ENCODE measurements at regions not wholly inside any gene's neighbourhood (a gene's known extent, or its start where the extent isn't known, plus 50 kb on each side); places are given as distances from the start of the nearest gene placed in this dataset.

GRCh38 chr3:72272356-72272755 is 487.4 kb upstream of the PROK2 start:
- Mint-ChIP-seq H3K27me3 (ENCODE audit: unreplicated experiment) (no peaks in the 10 kb centered on the region), H3K4me1 (ENCODE audit: unreplicated experiment) (peaks cover 74% of the 10 kb centered on the region)
- DNase-seq (ENCODE audit: extremely low spot score, unreplicated experiment) = no peak

DNA sequence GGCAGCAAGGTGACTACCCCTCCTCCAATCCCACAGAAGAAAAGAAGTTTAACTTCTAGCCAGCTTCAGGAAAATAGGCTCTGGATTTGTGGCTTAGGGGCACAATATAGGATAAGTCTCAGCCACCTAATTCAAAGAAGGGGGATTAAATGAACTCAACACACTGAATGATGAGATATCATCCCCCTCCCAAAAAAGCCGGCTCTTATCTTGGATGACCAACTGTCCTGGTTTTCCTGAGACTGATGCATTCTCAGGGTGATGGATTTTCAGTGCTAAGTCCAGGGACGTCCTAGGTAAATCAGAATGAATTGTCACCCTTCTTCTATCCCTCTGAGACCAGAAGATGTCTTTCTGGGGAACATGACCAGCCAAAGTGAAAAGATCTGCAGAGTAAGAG is 487.0 kb upstream of the PROK2 start:
- no peak overlapping the region for H3K27ac Mint-ChIP-seq (ENCODE audit: unreplicated experiment)
- H3K9me3 Mint-ChIP-seq (ENCODE audit: unreplicated experiment) = no peaks in the 10 kb centered on the region
- no peak overlapping the region for H3K4me3 Mint-ChIP-seq (ENCODE audit: unreplicated experiment)
- H3K36me3 Mint-ChIP-seq (ENCODE audit: unreplicated experiment) = no peaks in the 10 kb centered on the region
- H3K4me1 Mint-ChIP-seq (ENCODE audit: unreplicated experiment) = peaks cover 74% of the 10 kb centered on the region
- no peak for TF ChIP-seq CTCF (IDR thresholded peaks at IDR 0.05)
- H3K27me3 Mint-ChIP-seq (ENCODE audit: unreplicated experiment) = no peaks in the 10 kb centered on the region
- DNase-seq (ENCODE audit: extremely low spot score, unreplicated experiment) = no peak

More at GRCh38 chr3:72272356-72272755, 487.4 kb upstream of the PROK2 start:
- no peak for TF ChIP-seq CTCF (IDR thresholded peaks at IDR 0.05)
- Mint-ChIP-seq H3K36me3 (ENCODE audit: unreplicated experiment) (no peaks in the 10 kb centered on the region), H3K27ac (ENCODE audit: unreplicated experiment) (no peak overlapping the region), H3K9me3 (ENCODE audit: unreplicated experiment) (no peaks in the 10 kb centered on the region), H3K4me3 (ENCODE audit: unreplicated experiment) (no peak overlapping the region)

DNA sequence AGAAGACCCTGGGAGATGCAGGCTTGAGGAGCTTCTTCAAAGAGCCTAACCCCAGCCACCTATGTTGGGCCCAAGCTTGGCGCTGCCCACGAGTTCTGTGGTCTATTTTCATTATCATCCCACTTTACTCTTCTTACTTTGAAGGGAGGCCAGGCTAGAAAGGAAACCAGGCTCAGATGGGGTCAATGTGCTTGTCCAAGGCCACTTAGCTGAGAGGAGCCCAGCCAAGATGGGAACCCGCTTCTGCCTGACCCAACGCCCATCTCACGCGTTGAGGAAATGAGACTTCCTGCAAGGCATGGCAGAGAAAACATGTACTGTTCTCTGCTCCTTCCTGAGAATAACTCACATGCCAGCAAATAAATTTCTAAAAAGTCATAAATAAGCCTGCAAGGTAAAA is 486.3 kb upstream of the PROK2 start:
- H3K9me3 Mint-ChIP-seq (ENCODE audit: unreplicated experiment) = no peaks in the 10 kb centered on the region
- H3K4me3 Mint-ChIP-seq (ENCODE audit: unreplicated experiment) = no peak overlapping the region
- H3K4me1 Mint-ChIP-seq (ENCODE audit: unreplicated experiment) = peaks cover 74% of the 10 kb centered on the region
- peak overlapping the region; percentile 16 for H3K27ac Mint-ChIP-seq (ENCODE audit: unreplicated experiment)
- no peaks in the 10 kb centered on the region for H3K27me3 Mint-ChIP-seq (ENCODE audit: unreplicated experiment)
- no peak for DNase-seq (ENCODE audit: extremely low spot score, unreplicated experiment)
- no peak for TF ChIP-seq CTCF (IDR thresholded peaks at IDR 0.05)
- H3K36me3 Mint-ChIP-seq (ENCODE audit: unreplicated experiment) = no peaks in the 10 kb centered on the region

DNA sequence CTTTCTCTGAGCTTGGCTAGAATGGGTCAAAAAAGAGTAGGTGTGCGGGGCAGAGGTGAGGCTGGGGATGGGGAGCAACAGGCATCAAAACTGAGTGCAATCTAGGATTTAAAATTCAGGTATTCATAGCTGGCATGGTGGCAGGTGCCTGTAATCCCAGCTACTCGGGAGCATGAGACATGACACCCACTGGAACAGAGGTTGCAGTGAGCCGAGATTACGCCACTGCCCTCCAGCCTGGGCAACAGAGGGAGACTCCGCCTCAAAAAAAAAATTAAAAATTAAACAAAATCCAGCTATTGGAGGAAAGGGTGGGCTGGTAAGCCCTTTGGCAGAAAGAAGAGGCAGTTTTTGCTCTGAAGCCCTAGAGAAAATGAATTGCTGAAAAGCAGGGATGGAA is 485.8 kb upstream of the PROK2 start:
- H3K4me1 Mint-ChIP-seq (ENCODE audit: unreplicated experiment) = peaks cover 75% of the 10 kb centered on the region
- H3K27ac Mint-ChIP-seq (ENCODE audit: unreplicated experiment) = peak overlapping the region; percentile 91
- no peak for TF ChIP-seq CTCF (IDR thresholded peaks at IDR 0.05)
- no peaks in the 10 kb centered on the region for H3K36me3 Mint-ChIP-seq (ENCODE audit: unreplicated experiment)
- no peak overlapping the region for H3K4me3 Mint-ChIP-seq (ENCODE audit: unreplicated experiment)
- DNase-seq (ENCODE audit: extremely low spot score, unreplicated experiment) = no peak
- H3K27me3 Mint-ChIP-seq (ENCODE audit: unreplicated experiment) = peaks cover 2% of the 10 kb centered on the region
- no peaks in the 10 kb centered on the region for H3K9me3 Mint-ChIP-seq (ENCODE audit: unreplicated experiment)

DNA sequence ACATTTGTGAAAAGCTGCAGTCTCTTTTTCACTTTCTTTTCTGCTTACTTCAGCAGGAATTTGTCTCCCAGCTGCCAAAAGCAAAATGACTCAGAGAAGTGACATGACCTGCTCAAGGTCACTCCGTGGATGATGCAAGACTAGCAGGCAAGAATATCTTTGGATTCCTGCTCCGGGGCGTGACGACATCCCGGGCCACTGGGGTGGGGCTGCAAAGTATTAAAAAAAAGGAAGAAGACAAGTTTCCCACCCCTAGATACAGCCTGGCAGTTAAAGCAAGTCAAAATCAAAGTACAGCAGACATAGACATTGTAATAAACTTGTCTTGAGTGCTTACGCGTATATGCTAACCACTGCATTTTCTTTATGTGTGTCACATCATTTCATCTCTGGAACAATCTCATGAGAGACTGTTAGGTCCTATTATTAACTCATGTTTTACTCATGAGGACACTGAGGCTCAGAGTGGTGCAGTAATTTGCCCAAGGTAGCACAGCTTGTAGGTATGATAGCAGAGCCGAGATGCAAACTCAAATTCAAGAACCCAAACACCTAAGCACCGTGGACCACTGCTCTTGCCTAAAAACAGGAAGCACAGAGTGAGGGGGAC is 485.2 kb upstream of the PROK2 start:
- Mint-ChIP-seq H3K4me1 (ENCODE audit: unreplicated experiment) (peaks cover 71% of the 10 kb centered on the region), H3K27me3 (ENCODE audit: unreplicated experiment) (peaks cover 6% of the 10 kb centered on the region), H3K27ac (ENCODE audit: unreplicated experiment) (peak overlapping the region; percentile 91), H3K36me3 (ENCODE audit: unreplicated experiment) (no peaks in the 10 kb centered on the region), H3K4me3 (ENCODE audit: unreplicated experiment) (no peak overlapping the region), H3K9me3 (ENCODE audit: unreplicated experiment) (no peaks in the 10 kb centered on the region)
- DNase-seq (ENCODE audit: extremely low spot score, unreplicated experiment) = peak; percentile 91
- TF ChIP-seq CTCF (IDR thresholded peaks at IDR 0.05) = no peak

Measured in osteocyte (in vitro differentiated cells).